Endothelial cell (in vitro differentiated cells): ENCODE measurements at regions not wholly inside any gene's neighbourhood (a gene's known extent, or its start where the extent isn't known, plus 50 kb on each side); places are given as distances from the start of the nearest gene placed in this dataset.

ENCODE experiments used
- DNase-seq: peaks from one replicate; pipeline ENCODE4 v3.0.0; 2021; ENCODE audit warnings: low spot score
- H3K27ac Mint-ChIP-seq: one replicate; pipeline ENCODE4 v1.8.0; 2021; ENCODE audit warnings: mixed read lengths, inconsistent platforms; ENCODE audit not compliant: unreplicated experiment
- H3K27me3 Mint-ChIP-seq: one replicate; pipeline ENCODE4 v1.8.0; 2021; ENCODE audit warnings: mild to moderate bottlenecking, moderate library complexity, mixed read lengths, inconsistent platforms; ENCODE audit not compliant: unreplicated experiment
- H3K36me3 Mint-ChIP-seq: one replicate; pipeline ENCODE4 v1.8.0; 2021; ENCODE audit warnings: mild to moderate bottlenecking, low read depth, mixed read lengths, inconsistent platforms; ENCODE audit not compliant: unreplicated experiment
- H3K4me1 Mint-ChIP-seq: one replicate; pipeline ENCODE4 v1.8.0; 2021; ENCODE audit warnings: mild to moderate bottlenecking, mixed read lengths, inconsistent platforms; ENCODE audit not compliant: unreplicated experiment
- H3K4me3 Mint-ChIP-seq: one replicate; pipeline ENCODE4 v1.8.0; 2021; ENCODE audit warnings: mild to moderate bottlenecking, mixed read lengths, inconsistent platforms; ENCODE audit not compliant: unreplicated experiment
- H3K9me3 Mint-ChIP-seq: one replicate; pipeline ENCODE4 v1.8.0; 2021; ENCODE audit warnings: mixed read lengths, inconsistent platforms; ENCODE audit not compliant: unreplicated experiment
- CTCF ChIP-seq: fragments of 200-600 bp; sonication (generic); IDR thresholded peaks from one replicate; pipeline ENCODE4 v1.5.0; 2021; ENCODE audit warnings: antibody characterized with exemption; ENCODE audit not compliant: unreplicated experiment

- no peaks in the 10 kb centered on the region for H3K36me3 Mint-ChIP-seq
- no peak for TF ChIP-seq CTCF
Observed at GRCh38 chr3:101167376-101167775, 153.0 kb downstream of the IMPG2 start.

DNA sequence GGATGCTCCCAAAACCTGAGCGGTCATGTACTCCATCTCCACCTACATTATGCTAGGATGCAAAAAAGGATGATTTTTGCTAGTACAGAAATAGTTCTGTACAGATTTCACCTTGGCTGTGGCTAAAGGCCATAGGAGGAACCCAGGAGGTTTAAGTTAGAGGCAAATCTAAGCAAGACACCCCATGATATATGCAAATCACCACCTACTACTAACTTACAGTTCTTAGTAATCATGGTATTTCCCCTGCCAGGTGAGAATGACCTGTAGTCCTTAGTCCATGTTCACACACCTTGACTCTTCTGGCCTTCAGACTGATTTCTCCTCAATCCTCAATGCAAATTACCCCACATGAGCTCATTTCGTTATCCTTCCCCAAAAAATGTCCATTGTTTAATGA is 154.2 kb downstream of the IMPG2 start:
- no peaks in the 10 kb centered on the region for H3K4me1 Mint-ChIP-seq
- H3K27me3 Mint-ChIP-seq, result no peaks in the 10 kb centered on the region
- H3K27ac Mint-ChIP-seq, result no peak overlapping the region
- H3K9me3 Mint-ChIP-seq, result no peaks in the 10 kb centered on the region
- no peak overlapping the region for H3K4me3 Mint-ChIP-seq
- DNase-seq, result no peak
- TF ChIP-seq CTCF, result no peak
- no peaks in the 10 kb centered on the region for H3K36me3 Mint-ChIP-seq

More at GRCh38 chr3:101167376-101167775, 153.0 kb downstream of the IMPG2 start:
- H3K27me3 Mint-ChIP-seq, result no peaks in the 10 kb centered on the region
- no peaks in the 10 kb centered on the region for H3K9me3 Mint-ChIP-seq
- no peak for DNase-seq
- no peak overlapping the region for H3K27ac Mint-ChIP-seq
- H3K4me1 Mint-ChIP-seq, result no peaks in the 10 kb centered on the region
- H3K4me3 Mint-ChIP-seq, result no peak overlapping the region

GRCh38 chr3:101163554-101163953 is 156.8 kb downstream of the IMPG2 start:
- H3K4me1 Mint-ChIP-seq, result no peaks in the 10 kb centered on the region
- no peaks in the 10 kb centered on the region for H3K36me3 Mint-ChIP-seq
- H3K27me3 Mint-ChIP-seq, result no peaks in the 10 kb centered on the region
- no peaks in the 10 kb centered on the region for H3K9me3 Mint-ChIP-seq
- TF ChIP-seq CTCF, result no peak
- H3K4me3 Mint-ChIP-seq, result no peak overlapping the region
- DNase-seq, result no peak
- H3K27ac Mint-ChIP-seq, result no peak overlapping the region

- H3K36me3 Mint-ChIP-seq, result no peaks in the 10 kb centered on the region
- TF ChIP-seq CTCF, result no peak
- H3K9me3 Mint-ChIP-seq, result no peaks in the 10 kb centered on the region
- DNase-seq, result no peak
- no peak overlapping the region for H3K4me3 Mint-ChIP-seq
- H3K4me1 Mint-ChIP-seq, result no peaks in the 10 kb centered on the region
- H3K27me3 Mint-ChIP-seq, result no peaks in the 10 kb centered on the region
- H3K27ac Mint-ChIP-seq, result no peak overlapping the region
Observed at GRCh38 chr3:101159478-101159877, 160.9 kb downstream of the IMPG2 start.

DNA sequence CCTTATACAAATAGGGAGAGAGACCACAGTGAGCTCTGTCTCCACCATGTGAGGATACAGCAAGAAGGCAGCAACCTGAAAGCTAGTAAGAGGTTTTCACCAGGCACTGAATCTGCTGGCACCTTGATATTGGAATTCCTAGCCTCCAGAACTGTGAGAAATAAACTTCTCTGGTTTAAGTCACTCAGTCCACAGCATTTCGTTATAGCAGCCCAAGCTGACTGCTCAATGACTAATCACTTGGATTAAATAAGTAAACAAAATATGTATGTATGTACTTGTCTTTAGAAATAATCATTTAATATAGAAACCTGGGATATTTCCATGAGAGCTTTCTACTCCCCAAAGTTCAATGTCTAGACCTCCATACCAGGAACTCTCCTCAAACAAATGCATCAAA is 162.0 kb downstream of the IMPG2 start:
- no peak for DNase-seq
- Mint-ChIP-seq H3K4me3 (no peak overlapping the region), H3K9me3 (no peaks in the 10 kb centered on the region), H3K27me3 (no peaks in the 10 kb centered on the region), H3K4me1 (no peaks in the 10 kb centered on the region), H3K36me3 (no peaks in the 10 kb centered on the region), H3K27ac (no peak overlapping the region)
- no peak for TF ChIP-seq CTCF
